SK-N-MC (cell line): ENCODE measurements at regions not wholly inside any gene's neighbourhood (a gene's known extent, or its start where the extent isn't known, plus 50 kb on each side); places are given as distances from the start of the nearest gene placed in this dataset.

Experiments
- DNase-seq: peaks from one replicate; pipeline ENCODE4 v3.0.0-alpha.2; 2011; ENCODE audit warnings: low read depth, low spot score
- H3K27ac ChIP-seq: fragments of 200-600 bp; sonication (generic); 2 replicates; pipeline ENCODE4 v1.5.1; 2016; ENCODE audit warnings: mixed run types
- H3K36me3 ChIP-seq: fragments of 200-600 bp; sonication (generic); 2 replicates; pipeline ENCODE4 v1.6.1; 2017; ENCODE audit warnings: antibody characterized with exemption, low read length, mixed read lengths; ENCODE audit not compliant: insufficient read depth
- H3K4me3 ChIP-seq: fragments of 200-600 bp; sonication (generic); 2 replicates; pipeline ENCODE4 v1.5.1; 2016
- H3K9ac ChIP-seq: fragments of 200-600 bp; sonication (generic); 2 replicates; pipeline ENCODE4 v1.8.0; 2017; ENCODE audit warnings: mixed run types, mixed read lengths; ENCODE audit not compliant: insufficient read length
- H3K9me3 ChIP-seq: fragments of 200-600 bp; sonication (generic); 2 replicates; pipeline ENCODE4 v1.6.1; 2017; ENCODE audit warnings: low read depth, mild to moderate bottlenecking, antibody characterized with exemption, low read length, moderate library complexity, mixed read lengths
- EZH2 ChIP-seq: fragments of 200-600 bp; sonication (generic); IDR thresholded peaks from one replicate; pipeline ENCODE4 v1.6.1; 2017; ENCODE audit warnings: antibody characterized with exemption
- FOXP2 ChIP-seq: optimal IDR thresholded peaks from 2 replicates; pipeline ENCODE3; 2011; ENCODE audit warnings: mild to moderate bottlenecking, moderate library complexity; ENCODE audit not compliant: insufficient read depth; ENCODE audit errors: extremely low read length, control extremely low read depth
- POLR2AphosphoS5 ChIP-seq: IDR thresholded peaks from 2 replicates; pipeline ENCODE4 v1.6.1; 2012; ENCODE audit warnings: mild to moderate bottlenecking, low read depth, low read length, borderline replicate concordance

DNA sequence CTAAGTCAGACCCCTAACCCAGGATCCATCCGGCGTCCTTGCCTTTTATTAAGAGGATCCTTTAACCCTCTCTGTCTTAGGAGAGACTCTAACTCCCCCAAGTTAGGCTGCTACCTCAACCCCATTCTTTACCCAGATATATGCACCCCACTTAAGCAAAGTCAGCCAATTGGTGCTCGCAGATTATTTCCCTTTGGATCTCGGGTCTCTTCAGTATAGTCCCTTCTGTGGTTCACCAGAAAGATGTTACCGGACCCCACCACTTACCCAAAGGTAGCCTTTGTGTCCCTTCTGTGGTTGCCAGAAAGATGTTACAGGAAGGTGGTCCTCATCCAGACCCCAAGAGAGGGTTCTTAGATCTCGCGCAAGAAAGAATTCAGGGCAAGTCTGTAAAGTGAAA is 212.9 kb upstream of the GRID2 start:
- no peak for DNase-seq
- Histone ChIP-seq H3K4me3 (no peak overlapping the region), H3K27ac (no peak overlapping the region), H3K9me3 (no peaks in the 10 kb centered on the region), H3K9ac (no peak overlapping the region), H3K36me3 (no peaks in the 10 kb centered on the region)
- TF ChIP-seq FOXP2 (no peak), EZH2 (no peak), POLR2AphosphoS5 (no peak)

DNA sequence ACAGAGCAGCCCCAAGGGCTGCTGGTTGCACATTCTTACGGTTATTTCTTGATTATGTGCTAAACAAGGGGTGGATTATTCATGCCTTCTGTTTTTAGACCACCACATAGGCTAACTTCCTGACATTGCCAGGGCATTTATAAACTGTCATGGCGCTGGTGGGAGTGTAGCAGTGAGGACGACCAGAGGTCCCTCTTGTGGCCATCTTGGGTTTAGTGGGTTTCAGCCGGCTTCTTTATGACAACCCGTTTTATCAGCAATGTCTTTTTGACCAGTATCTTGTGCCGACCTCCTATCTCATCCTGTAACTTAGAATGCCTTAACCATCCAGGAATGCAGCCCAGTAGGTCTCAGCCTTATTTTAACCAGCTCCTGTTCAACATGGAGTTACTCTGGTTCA is 212.4 kb upstream of the GRID2 start:
- TF ChIP-seq EZH2 = no peak
- no peak for TF ChIP-seq FOXP2
- DNase-seq = no peak
- no peak overlapping the region for H3K9ac ChIP-seq
- no peak overlapping the region for H3K27ac ChIP-seq
- H3K9me3 ChIP-seq = no peaks in the 10 kb centered on the region
- H3K4me3 ChIP-seq = no peak overlapping the region
- H3K36me3 ChIP-seq = no peaks in the 10 kb centered on the region

DNA sequence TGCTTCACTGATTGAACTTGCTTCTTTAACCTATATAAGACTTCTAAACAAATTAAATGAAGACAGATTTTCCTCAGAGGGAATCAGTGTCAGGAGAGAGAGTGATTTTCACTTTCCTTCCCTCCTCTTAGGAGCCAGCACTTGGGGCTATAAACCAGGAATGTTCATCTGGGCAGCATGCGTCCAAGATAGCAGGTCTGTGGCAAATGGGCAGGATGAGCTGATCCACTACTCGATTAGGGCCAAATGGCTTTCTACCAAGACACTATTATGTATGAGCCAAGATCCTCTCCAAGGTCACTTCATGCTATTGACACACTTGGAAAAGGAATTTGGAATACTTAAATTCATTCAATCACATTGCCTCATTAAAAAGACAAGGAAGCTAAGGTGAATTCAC is 203.9 kb upstream of the GRID2 start:
- no peak for DNase-seq
- Histone ChIP-seq H3K27ac (no peak overlapping the region), H3K9ac (no peak overlapping the region), H3K9me3 (no peaks in the 10 kb centered on the region), H3K36me3 (no peaks in the 10 kb centered on the region), H3K4me3 (no peak overlapping the region)
- TF ChIP-seq FOXP2 (no peak), EZH2 (no peak), POLR2AphosphoS5 (no peak)

DNA sequence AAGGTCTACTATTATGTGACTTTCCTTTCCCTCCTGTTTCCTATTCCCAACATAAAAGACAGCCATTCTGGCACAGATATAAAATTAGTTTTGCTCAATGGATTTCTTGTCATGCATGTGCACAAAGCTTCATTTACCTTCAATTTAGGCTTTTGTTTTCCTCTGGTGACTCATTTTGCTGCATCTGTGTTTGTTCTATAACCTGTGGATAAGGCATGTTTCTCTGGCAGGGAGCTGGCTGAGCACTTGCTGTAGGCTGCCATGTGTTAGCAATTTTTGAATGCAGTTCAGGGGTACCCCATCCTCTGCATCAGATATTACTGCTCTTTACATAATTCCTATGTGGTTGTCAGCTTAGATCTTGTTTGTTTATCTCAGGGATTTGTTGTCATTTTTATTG is 202.8 kb upstream of the GRID2 start:
- Histone ChIP-seq H3K27ac (no peak overlapping the region), H3K9me3 (no peaks in the 10 kb centered on the region), H3K9ac (no peak overlapping the region), H3K4me3 (no peak overlapping the region), H3K36me3 (no peaks in the 10 kb centered on the region)
- DNase-seq = no peak
- TF ChIP-seq EZH2 (no peak), POLR2AphosphoS5 (no peak), FOXP2 (no peak)

DNA sequence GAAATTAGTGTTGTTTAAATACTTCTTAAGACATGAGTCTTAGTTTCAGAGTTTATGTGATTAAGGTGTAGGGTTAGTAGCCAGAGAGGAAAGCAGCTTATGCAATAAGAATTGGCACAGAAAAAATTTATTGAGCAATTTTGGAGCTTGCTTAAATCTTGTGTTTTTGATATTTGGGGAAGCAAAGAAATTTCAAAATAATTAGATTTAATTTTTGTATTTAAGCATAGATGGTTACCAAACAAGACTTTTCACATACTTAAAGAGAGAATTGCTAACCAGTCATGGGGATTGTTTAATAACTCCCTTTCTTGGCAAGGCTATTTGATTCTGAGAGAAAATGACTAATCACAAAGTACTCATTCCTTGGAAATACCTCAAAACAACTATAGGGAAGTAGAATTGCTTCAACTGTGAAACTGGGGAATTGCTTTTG is 202.0 kb upstream of the GRID2 start:
- H3K9me3 ChIP-seq = no peaks in the 10 kb centered on the region
- H3K9ac ChIP-seq = no peak overlapping the region
- no peak overlapping the region for H3K27ac ChIP-seq
- H3K36me3 ChIP-seq = no peaks in the 10 kb centered on the region
- no peak for DNase-seq
- no peak overlapping the region for H3K4me3 ChIP-seq
- TF ChIP-seq EZH2 (no peak), FOXP2 (no peak), POLR2AphosphoS5 (no peak)

DNA sequence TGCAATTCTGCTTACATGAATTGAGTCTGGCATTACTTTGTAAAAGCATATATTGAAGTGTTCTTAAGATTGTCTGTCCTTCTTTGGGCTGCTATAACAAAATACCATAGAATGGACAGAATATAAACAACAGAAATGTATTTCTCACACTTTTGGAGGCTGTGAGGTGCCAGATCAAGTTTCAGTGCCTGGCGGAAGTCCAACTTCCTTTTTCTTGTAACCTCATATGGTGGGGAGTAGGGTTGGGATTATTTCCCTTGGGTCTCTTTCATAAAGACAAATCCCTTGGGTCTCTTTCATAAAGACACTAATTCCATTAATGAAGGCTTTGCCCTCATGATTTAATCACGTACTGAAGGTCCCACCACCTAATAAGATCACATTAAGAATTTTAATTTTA is 199.3 kb upstream of the GRID2 start:
- TF ChIP-seq POLR2AphosphoS5 (no peak), EZH2 (no peak), FOXP2 (no peak)
- Histone ChIP-seq H3K36me3 (no peaks in the 10 kb centered on the region), H3K9ac (no peak overlapping the region), H3K27ac (no peak overlapping the region), H3K4me3 (no peak overlapping the region), H3K9me3 (no peaks in the 10 kb centered on the region)
- no peak for DNase-seq

DNA sequence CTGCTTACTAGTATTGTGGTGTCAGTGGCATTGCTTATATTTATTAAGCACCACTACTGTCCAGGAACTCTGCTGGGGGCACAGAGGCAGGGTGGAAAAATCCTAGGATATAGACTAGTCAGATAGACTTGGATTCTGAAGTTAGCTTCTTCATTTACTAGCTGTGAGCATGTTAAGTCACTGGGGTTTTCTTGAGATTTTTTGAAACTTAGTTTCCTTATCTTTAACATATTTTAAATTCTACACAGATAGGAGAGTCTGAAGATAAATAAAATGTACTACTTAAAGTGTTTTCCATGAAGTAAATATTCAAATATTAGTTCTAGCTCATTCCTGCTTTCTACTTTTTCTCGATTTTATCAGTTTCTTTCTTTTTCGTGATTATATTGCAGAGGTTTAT is 196.9 kb upstream of the GRID2 start:
- no peaks in the 10 kb centered on the region for H3K9me3 ChIP-seq
- DNase-seq = no peak
- no peak overlapping the region for H3K9ac ChIP-seq
- H3K4me3 ChIP-seq = no peak overlapping the region
- TF ChIP-seq POLR2AphosphoS5 (no peak), FOXP2 (no peak), EZH2 (no peak)
- H3K27ac ChIP-seq = no peak overlapping the region
- H3K36me3 ChIP-seq = no peaks in the 10 kb centered on the region

DNA sequence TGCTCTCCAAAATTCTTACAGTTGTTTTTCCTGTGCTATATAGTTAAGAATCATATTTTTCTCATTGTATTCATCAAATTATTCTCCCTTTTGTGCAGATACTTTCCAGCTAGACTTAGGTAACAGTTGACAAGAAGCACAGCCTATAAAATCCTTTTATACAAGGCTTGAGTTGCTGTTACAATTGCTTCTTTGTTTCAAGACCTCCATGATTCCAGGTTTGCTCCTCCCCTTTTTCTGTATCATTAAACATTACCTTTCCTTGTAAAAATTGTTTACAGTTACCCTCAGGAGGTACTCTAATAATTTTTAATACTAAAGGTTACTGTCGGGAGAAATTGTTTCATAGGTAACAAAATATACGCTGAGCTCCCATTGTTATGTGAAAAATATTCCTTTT is 192.3 kb upstream of the GRID2 start:
- Histone ChIP-seq H3K9me3 (no peaks in the 10 kb centered on the region), H3K9ac (no peak overlapping the region), H3K27ac (no peak overlapping the region), H3K36me3 (no peaks in the 10 kb centered on the region), H3K4me3 (no peak overlapping the region)
- DNase-seq = no peak
- TF ChIP-seq POLR2AphosphoS5 (no peak), FOXP2 (no peak), EZH2 (no peak)

DNA sequence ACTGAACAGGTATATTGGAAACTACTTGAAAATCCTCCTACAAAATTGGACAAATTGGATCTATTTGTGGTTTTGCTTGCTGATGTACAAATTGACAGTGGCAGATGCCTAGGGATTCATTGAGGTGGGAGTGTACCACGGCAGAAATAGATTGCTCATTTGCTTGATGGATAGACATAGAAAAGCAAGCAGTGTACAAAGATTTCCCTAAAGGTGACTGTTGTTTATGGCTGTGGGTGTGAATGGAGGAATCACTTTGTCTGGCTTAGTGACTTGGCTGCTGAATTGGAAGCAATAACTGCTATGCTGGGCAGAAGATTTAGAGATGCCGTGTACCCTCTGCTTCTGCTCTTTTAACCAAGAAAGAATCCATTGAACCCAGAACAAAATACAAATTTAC is 191.0 kb upstream of the GRID2 start:
- Histone ChIP-seq H3K4me3 (no peak overlapping the region), H3K9ac (no peak overlapping the region), H3K9me3 (no peaks in the 10 kb centered on the region), H3K27ac (no peak overlapping the region), H3K36me3 (no peaks in the 10 kb centered on the region)
- DNase-seq = no peak
- no peak for TF ChIP-seq POLR2AphosphoS5
- no peak for TF ChIP-seq EZH2
- TF ChIP-seq FOXP2 = no peak
